ENCODE measurements at regions not wholly inside any gene's neighbourhood (a gene's known extent, or its start where the extent isn't known, plus 50 kb on each side); places are given as distances from the start of the nearest gene placed in this dataset.

GRCh38 chr3:65153850-65154512 lies 466.2 kb upstream of the ADAMTS9 start:
- no peak for TF ChIP-seq YY1 (IDR thresholded peaks at IDR 0.05; ENCODE audit: extremely low read depth, insufficient replicate concordance, low read depth, low read length)
- no peak for TF ChIP-seq EZH2 (IDR thresholded peaks at IDR 0.05)
- no peak for TF ChIP-seq RAD21 (IDR thresholded peaks at IDR 0.05; ENCODE audit: low read depth)
- TF ChIP-seq POLR2A (IDR thresholded peaks at IDR 0.05; ENCODE audit: borderline replicate concordance, extremely low read depth, insufficient read depth, insufficient read length): no peak
- TF ChIP-seq, protein P1, sequence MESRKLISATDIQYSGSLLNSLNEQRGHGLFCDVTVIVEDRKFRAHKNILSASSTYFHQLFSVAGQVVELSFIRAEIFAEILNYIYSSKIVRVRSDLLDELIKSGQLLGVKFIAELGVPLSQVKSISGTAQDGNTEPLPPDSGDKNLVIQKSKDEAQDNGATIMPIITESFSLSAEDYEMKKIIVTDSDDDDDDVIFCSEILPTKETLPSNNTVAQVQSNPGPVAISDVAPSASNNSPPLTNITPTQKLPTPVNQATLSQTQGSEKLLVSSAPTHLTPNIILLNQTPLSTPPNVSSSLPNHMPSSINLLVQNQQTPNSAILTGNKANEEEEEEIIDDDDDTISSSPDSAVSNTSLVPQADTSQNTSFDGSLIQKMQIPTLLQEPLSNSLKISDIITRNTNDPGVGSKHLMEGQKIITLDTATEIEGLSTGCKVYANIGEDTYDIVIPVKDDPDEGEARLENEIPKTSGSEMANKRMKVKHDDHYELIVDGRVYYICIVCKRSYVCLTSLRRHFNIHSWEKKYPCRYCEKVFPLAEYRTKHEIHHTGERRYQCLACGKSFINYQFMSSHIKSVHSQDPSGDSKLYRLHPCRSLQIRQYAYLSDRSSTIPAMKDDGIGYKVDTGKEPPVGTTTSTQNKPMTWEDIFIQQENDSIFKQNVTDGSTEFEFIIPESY (IDR thresholded peaks at IDR 0.05; ENCODE audit: extremely low read depth, insufficient replicate concordance, low read length): no peak
- TF ChIP-seq, protein P2, sequence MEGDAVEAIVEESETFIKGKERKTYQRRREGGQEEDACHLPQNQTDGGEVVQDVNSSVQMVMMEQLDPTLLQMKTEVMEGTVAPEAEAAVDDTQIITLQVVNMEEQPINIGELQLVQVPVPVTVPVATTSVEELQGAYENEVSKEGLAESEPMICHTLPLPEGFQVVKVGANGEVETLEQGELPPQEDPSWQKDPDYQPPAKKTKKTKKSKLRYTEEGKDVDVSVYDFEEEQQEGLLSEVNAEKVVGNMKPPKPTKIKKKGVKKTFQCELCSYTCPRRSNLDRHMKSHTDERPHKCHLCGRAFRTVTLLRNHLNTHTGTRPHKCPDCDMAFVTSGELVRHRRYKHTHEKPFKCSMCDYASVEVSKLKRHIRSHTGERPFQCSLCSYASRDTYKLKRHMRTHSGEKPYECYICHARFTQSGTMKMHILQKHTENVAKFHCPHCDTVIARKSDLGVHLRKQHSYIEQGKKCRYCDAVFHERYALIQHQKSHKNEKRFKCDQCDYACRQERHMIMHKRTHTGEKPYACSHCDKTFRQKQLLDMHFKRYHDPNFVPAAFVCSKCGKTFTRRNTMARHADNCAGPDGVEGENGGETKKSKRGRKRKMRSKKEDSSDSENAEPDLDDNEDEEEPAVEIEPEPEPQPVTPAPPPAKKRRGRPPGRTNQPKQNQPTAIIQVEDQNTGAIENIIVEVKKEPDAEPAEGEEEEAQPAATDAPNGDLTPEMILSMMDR (IDR thresholded peaks at IDR 0.05 in 2 of 3, conservative IDR thresholded peaks at IDR 0.05 in 1 of 3; ENCODE audit: borderline replicate concordance in 1 of 3, insufficient read depth in 1 of 3, low read depth in 2 of 3, low read length in 2 of 3): no peak
- TF ChIP-seq REST (IDR thresholded peaks at IDR 0.05; ENCODE audit: low read depth): no peak
- TF ChIP-seq CEBPB (IDR thresholded peaks at IDR 0.05; ENCODE audit: low read depth): no peak
- TF ChIP-seq POLR2AphosphoS5 (IDR thresholded peaks at IDR 0.05; ENCODE audit: low read depth, low read length): no peak
- no peak for TF ChIP-seq SIN3A (IDR thresholded peaks at IDR 0.05; ENCODE audit: low read depth)
- no peak for TF ChIP-seq JUND (IDR thresholded peaks at IDR 0.05)
- TF ChIP-seq SP1 (IDR thresholded peaks at IDR 0.05; ENCODE audit: low read depth): no peak
